GM12892 (cell line): ENCODE measurements at regions not wholly inside any gene's neighbourhood (a gene's known extent, or its start where the extent isn't known, plus 50 kb on each side); places are given as distances from the start of the nearest gene placed in this dataset.
"Not testable (repeated sequence)": the region's sequence is repeated elsewhere in the genome, so short reads cannot be mapped to it uniquely, and the experiment has no call there.

Experiments
- DNase-seq: peaks from one replicate; pipeline ENCODE4 v3.0.0; 2011; ENCODE audit not compliant: insufficient read length
- FAIRE-seq: peaks from 2 replicates; lab custom pipeline; 2011; peaks lifted over from hg19 to GRCh38; lab: Jason Lieb, UNC
- POLR2A ChIP-seq: IDR thresholded peaks from 2 replicates; pipeline ENCODE4 v1.6.1; 2011; ENCODE audit warnings: low read depth, low read length, control low read depth
- POLR2AphosphoS5 ChIP-seq: IDR thresholded peaks from 2 replicates; pipeline ENCODE4 v1.6.1; 2011; ENCODE audit warnings: low read depth, low read length, control low read depth
- TAF1 ChIP-seq: IDR thresholded peaks from 2 replicates; pipeline ENCODE4 v1.6.1; 2011; ENCODE audit warnings: low read depth, mild to moderate bottlenecking, control low read depth, low read length, borderline replicate concordance

- TF ChIP-seq POLR2A: no peak
- no peak for TF ChIP-seq TAF1
- TF ChIP-seq POLR2AphosphoS5: no peak
- no peak for DNase-seq
These were observed 94.0 kb downstream of the IFI44 start for GRCh38 chr1:78743626-78744025.

GRCh38 chr1:78745111-78745510, 95.5 kb downstream of the IFI44 start:
- no peak for TF ChIP-seq POLR2A
- no peak for TF ChIP-seq POLR2AphosphoS5
- TF ChIP-seq TAF1: no peak
- FAIRE-seq: no peak
- DNase-seq: no peak

More at GRCh38 chr1:78743626-78744025, 94.0 kb downstream of the IFI44 start:
- FAIRE-seq: no peak

- FAIRE-seq, DNase-seq: not testable (repeated sequence)
These were observed 104.0 kb downstream of the IFI44 start for GRCh38 chr1:78753679-78754078.

- FAIRE-seq (no peak), DNase-seq (no peak)
- TF ChIP-seq POLR2A (no peak), POLR2AphosphoS5 (no peak), TAF1 (no peak)
These were observed 106.4 kb downstream of the IFI44 start for GRCh38 chr1:78755986-78756385.

- FAIRE-seq (no peak), DNase-seq (no peak)
- TF ChIP-seq TAF1 (no peak), POLR2A (no peak), POLR2AphosphoS5 (no peak)
These were observed 108.9 kb downstream of the IFI44 start for GRCh38 chr1:78758506-78758905.

GRCh38 chr1:78759881-78760280, 110.2 kb downstream of the IFI44 start:
- FAIRE-seq: no peak
- DNase-seq: no peak

GRCh38 chr1:78760858-78761257, 111.2 kb downstream of the IFI44 start:
- FAIRE-seq (no peak), DNase-seq (no peak)
- TF ChIP-seq POLR2A: no peak
- TF ChIP-seq TAF1: no peak
- no peak for TF ChIP-seq POLR2AphosphoS5

More at GRCh38 chr1:78759881-78760280, 110.2 kb downstream of the IFI44 start:
- TF ChIP-seq POLR2AphosphoS5 (no peak), POLR2A (no peak), TAF1 (no peak)

- FAIRE-seq: no peak
- DNase-seq: no peak
- no peak for TF ChIP-seq TAF1
- TF ChIP-seq POLR2AphosphoS5: no peak
- TF ChIP-seq POLR2A: no peak
These were observed 112.5 kb downstream of the IFI44 start for GRCh38 chr1:78762113-78762512.

GRCh38 chr1:78765489-78765888, 115.9 kb downstream of the IFI44 start:
- FAIRE-seq: no peak
- DNase-seq: no peak
- TF ChIP-seq POLR2AphosphoS5: no peak
- no peak for TF ChIP-seq POLR2A
- no peak for TF ChIP-seq TAF1

- FAIRE-seq (no peak), DNase-seq (no peak)
- TF ChIP-seq TAF1: no peak
- TF ChIP-seq POLR2AphosphoS5: no peak
- TF ChIP-seq POLR2A: no peak
These were observed 130.2 kb downstream of the IFI44 start for GRCh38 chr1:78779831-78780230.

GRCh38 chr1:78787544-78787943, 137.9 kb downstream of the IFI44 start:
- DNase-seq (no peak), FAIRE-seq (no peak)
- TF ChIP-seq POLR2AphosphoS5 (no peak), TAF1 (no peak), POLR2A (no peak)

- FAIRE-seq (no peak), DNase-seq (no peak)
- TF ChIP-seq POLR2AphosphoS5 (no peak), POLR2A (no peak), TAF1 (no peak)
These were observed 140.5 kb downstream of the IFI44 start for GRCh38 chr1:78790174-78790573.

GRCh38 chr1:78792756-78793155, 143.1 kb downstream of the IFI44 start:
- no peak for FAIRE-seq
- TF ChIP-seq POLR2AphosphoS5 (no peak), POLR2A (no peak), TAF1 (no peak)
- DNase-seq: no peak
